Activated T-cell treated with anti-CD3 and anti-CD28 coated beads for 48 hours (primary cell): ENCODE measurements at regions not wholly inside any gene's neighbourhood (a gene's known extent, or its start where the extent isn't known, plus 50 kb on each side); places are given as distances from the start of the nearest gene placed in this dataset.

ENCODE experiments used
- DNase-seq: peaks from one replicate; pipeline ENCODE4 v3.0.0-alpha.2; 2020; ENCODE audit warnings: low read depth

- DNase-seq: no peak
These were observed 334.5 kb downstream of the NUF2 start for GRCh38 chr1:163656095-163656759.

- no peak for DNase-seq
These were observed 336.0 kb downstream of the NUF2 start for GRCh38 chr1:163657719-163658118.

- DNase-seq: no peak
These were observed 339.6 kb downstream of the NUF2 start for GRCh38 chr1:163661391-163661790.

GRCh38 chr1:163664671-163665335 lies 343.0 kb downstream of the NUF2 start:
- DNase-seq: no peak

- DNase-seq: no peak
These were observed 346.7 kb downstream of the NUF2 start for GRCh38 chr1:163668472-163668871.

- DNase-seq: no peak
These were observed 349.4 kb downstream of the NUF2 start for GRCh38 chr1:163670989-163671757.

GRCh38 chr1:163672976-163673758 lies 351.4 kb downstream of the NUF2 start:
- no peak for DNase-seq

- no peak for DNase-seq
These were observed 352.0 kb downstream of the NUF2 start for GRCh38 chr1:163673759-163674151.

- no peak for DNase-seq
These were observed 352.5 kb downstream of the NUF2 start for GRCh38 chr1:163674236-163674635.

- DNase-seq: no peak
These were observed 363.0 kb downstream of the NUF2 start for GRCh38 chr1:163684785-163685184.

- DNase-seq: no peak
These were observed 370.5 kb downstream of the NUF2 start for GRCh38 chr1:163692266-163692665.

- DNase-seq: no peak
These were observed 375.4 kb downstream of the NUF2 start for GRCh38 chr1:163697137-163697536.

GRCh38 chr1:163701783-163702374 lies 380.1 kb downstream of the NUF2 start:
- DNase-seq: no peak

GRCh38 chr1:163703794-163704193 lies 382.0 kb downstream of the NUF2 start:
- no peak for DNase-seq

GRCh38 chr1:163706915-163707314 lies 385.2 kb downstream of the NUF2 start:
- no peak for DNase-seq

GRCh38 chr1:163709636-163710035 lies 387.9 kb downstream of the NUF2 start:
- no peak for DNase-seq

- DNase-seq: no peak
These were observed 390.6 kb downstream of the NUF2 start for GRCh38 chr1:163712321-163712720.

GRCh38 chr1:163720294-163720693 lies 398.5 kb downstream of the NUF2 start:
- no peak for DNase-seq

- DNase-seq: no peak
These were observed 403.8 kb downstream of the NUF2 start for GRCh38 chr1:163725551-163725950.

GRCh38 chr1:163730411-163730821 lies 408.7 kb downstream of the NUF2 start:
- DNase-seq: no peak

GRCh38 chr1:163737261-163737660 lies 415.5 kb downstream of the NUF2 start:
- no peak for DNase-seq

GRCh38 chr1:163744301-163744887 lies 422.6 kb downstream of the NUF2 start:
- DNase-seq: no peak
